Loucy (cell line): ENCODE measurements at regions not wholly inside any gene's neighbourhood (a gene's known extent, or its start where the extent isn't known, plus 50 kb on each side); places are given as distances from the start of the nearest gene placed in this dataset.
A peak's percentile ranks its signal among the peaks of the same experiment; 100 is the strongest.

Experiments
- H2AFZ ChIP-seq: fragments of 200-600 bp; sonication (generic); 2 replicates; pipeline ENCODE4 v1.6.0; 2016; ENCODE audit warnings: antibody characterized with exemption, mild to moderate bottlenecking, low read length, moderate library complexity
- H3F3A ChIP-seq: fragments of 200-600 bp; 2 replicates; pipeline ENCODE4 v1.6.0; 2016; ENCODE audit warnings: antibody characterized with exemption, low read depth, mild to moderate bottlenecking
- H3K27me3 ChIP-seq: fragments of 200-600 bp; sonication (generic); 2 replicates; pipeline ENCODE4 v1.6.1; 2014; ENCODE audit warnings: low read length, mild to moderate bottlenecking; ENCODE audit not compliant: insufficient read depth, poor library complexity, severe bottlenecking
- H3K36me3 ChIP-seq: fragments of 200-600 bp; sonication (generic); 2 replicates; pipeline ENCODE4 v1.6.1; 2016; ENCODE audit warnings: low read length; ENCODE audit not compliant: insufficient read depth
- H3K4me1 ChIP-seq: fragments of 200-600 bp; sonication (generic); 2 replicates; pipeline ENCODE4 v1.5.1; 2014; ENCODE audit warnings: low read length, mild to moderate bottlenecking; ENCODE audit not compliant: insufficient read depth, poor library complexity, severe bottlenecking
- H3K4me2 ChIP-seq: fragments of 200-600 bp; sonication (generic); 2 replicates; pipeline ENCODE4 v1.6.0; 2014; ENCODE audit warnings: antibody characterized with exemption, low read length, low read depth, mild to moderate bottlenecking; ENCODE audit not compliant: poor library complexity, severe bottlenecking
- H3K4me3 ChIP-seq: fragments of 200-600 bp; sonication (generic); 2 replicates; pipeline ENCODE4 v1.5.1; 2014; ENCODE audit warnings: low read length, mild to moderate bottlenecking, mixed read lengths; ENCODE audit not compliant: poor library complexity, severe bottlenecking
- H3K79me2 ChIP-seq: fragments of 200-600 bp; sonication (generic); 2 replicates; pipeline ENCODE4 v1.6.1; 2014; ENCODE audit warnings: low read length; ENCODE audit not compliant: insufficient read depth
- H3K9ac ChIP-seq: fragments of 200-600 bp; sonication (generic); 2 replicates; pipeline ENCODE4 v1.6.0; 2014; ENCODE audit warnings: mild to moderate bottlenecking, low read depth, low read length, moderate library complexity; ENCODE audit not compliant: poor library complexity, severe bottlenecking
- H3K9me2 ChIP-seq: fragments of 200-600 bp; sonication (generic); replicated peaks from 2 replicates; pipeline ENCODE4 v1.6.1; 2016; ENCODE audit warnings: low read depth, low read length, mixed read lengths
- H3K9me3 ChIP-seq: fragments of 200-600 bp; sonication (generic); 2 replicates; pipeline ENCODE4 v1.6.1; 2014; ENCODE audit warnings: mild to moderate bottlenecking, antibody characterized with exemption, low read length, low read depth; ENCODE audit not compliant: insufficient read depth
- H4K20me1 ChIP-seq: fragments of 200-600 bp; sonication (generic); 2 replicates; pipeline ENCODE4 v1.6.0; 2014; ENCODE audit warnings: antibody characterized with exemption, low read length, mild to moderate bottlenecking; ENCODE audit not compliant: insufficient read depth, poor library complexity, severe bottlenecking
- EZH2phosphoT487 ChIP-seq: fragments of 200-600 bp; IDR thresholded peaks from 2 replicates; pipeline ENCODE4 v1.6.1; 2018; ENCODE audit warnings: antibody characterized with exemption, mild to moderate bottlenecking, moderate library complexity, borderline replicate concordance
- TF ChIP-seq, protein P1 (sequence below): fragments of 200-600 bp; sonication (generic); conservative IDR thresholded peaks from 2 replicates; pipeline ENCODE4 v1.5.1; 2014; ENCODE audit warnings: mild to moderate bottlenecking, antibody characterized with exemption, low read length

DNA sequence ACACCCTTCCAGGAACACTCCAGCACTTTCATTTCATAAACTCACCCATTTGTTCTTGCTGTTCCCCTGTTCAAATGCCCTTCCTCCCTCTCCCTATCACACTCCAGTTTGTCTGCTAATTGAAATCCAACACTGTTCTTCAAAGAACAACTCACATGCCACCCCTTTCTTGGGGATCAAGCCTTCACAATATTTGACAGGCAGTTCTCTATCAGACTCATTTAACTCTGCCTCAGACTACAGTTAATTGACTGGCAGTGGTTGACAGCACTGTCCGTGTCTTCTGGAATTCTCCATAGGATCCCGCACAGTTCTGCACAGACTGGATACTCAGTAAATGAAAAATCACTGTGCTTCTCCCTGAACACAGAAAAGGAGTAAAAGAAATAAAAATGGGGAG, 87.8 kb downstream of the PMP22 start:
- Histone ChIP-seq H3K27me3 (no peaks in the 10 kb centered on the region), H3K79me2 (no peaks in the 10 kb centered on the region)

GRCh38 chr17:15175356-15175755, 89.8 kb downstream of the PMP22 start:
- H3K27me3 ChIP-seq, result no peaks in the 10 kb centered on the region
- H3K36me3 ChIP-seq, result no peaks in the 10 kb centered on the region
- no peaks in the 10 kb centered on the region for H3K9me2 ChIP-seq
- no peaks in the 10 kb centered on the region for H3K9me3 ChIP-seq
- H3K9ac ChIP-seq, result no peak overlapping the region
- TF ChIP-seq, protein P1, sequence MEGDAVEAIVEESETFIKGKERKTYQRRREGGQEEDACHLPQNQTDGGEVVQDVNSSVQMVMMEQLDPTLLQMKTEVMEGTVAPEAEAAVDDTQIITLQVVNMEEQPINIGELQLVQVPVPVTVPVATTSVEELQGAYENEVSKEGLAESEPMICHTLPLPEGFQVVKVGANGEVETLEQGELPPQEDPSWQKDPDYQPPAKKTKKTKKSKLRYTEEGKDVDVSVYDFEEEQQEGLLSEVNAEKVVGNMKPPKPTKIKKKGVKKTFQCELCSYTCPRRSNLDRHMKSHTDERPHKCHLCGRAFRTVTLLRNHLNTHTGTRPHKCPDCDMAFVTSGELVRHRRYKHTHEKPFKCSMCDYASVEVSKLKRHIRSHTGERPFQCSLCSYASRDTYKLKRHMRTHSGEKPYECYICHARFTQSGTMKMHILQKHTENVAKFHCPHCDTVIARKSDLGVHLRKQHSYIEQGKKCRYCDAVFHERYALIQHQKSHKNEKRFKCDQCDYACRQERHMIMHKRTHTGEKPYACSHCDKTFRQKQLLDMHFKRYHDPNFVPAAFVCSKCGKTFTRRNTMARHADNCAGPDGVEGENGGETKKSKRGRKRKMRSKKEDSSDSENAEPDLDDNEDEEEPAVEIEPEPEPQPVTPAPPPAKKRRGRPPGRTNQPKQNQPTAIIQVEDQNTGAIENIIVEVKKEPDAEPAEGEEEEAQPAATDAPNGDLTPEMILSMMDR, result no peak
- no peak for TF ChIP-seq EZH2phosphoT487
- no peaks in the 10 kb centered on the region for H3F3A ChIP-seq
- no peak overlapping the region for H2AFZ ChIP-seq
- H3K4me3 ChIP-seq, result no peak overlapping the region
- H4K20me1 ChIP-seq, result no peaks in the 10 kb centered on the region
- no peaks in the 10 kb centered on the region for H3K4me1 ChIP-seq
- H3K4me2 ChIP-seq, result no peak overlapping the region
- no peaks in the 10 kb centered on the region for H3K79me2 ChIP-seq

More for the DNA sequence above, 87.8 kb downstream of the PMP22 start:
- H3K9me3 ChIP-seq, result no peaks in the 10 kb centered on the region
- H3K4me3 ChIP-seq, result no peak overlapping the region
- no peak for TF ChIP-seq EZH2phosphoT487
- TF ChIP-seq, protein P1, result no peak
- no peaks in the 10 kb centered on the region for H3F3A ChIP-seq
- no peak overlapping the region for H2AFZ ChIP-seq
- no peak overlapping the region for H3K4me2 ChIP-seq
- H4K20me1 ChIP-seq, result no peaks in the 10 kb centered on the region
- no peaks in the 10 kb centered on the region for H3K4me1 ChIP-seq
- no peak overlapping the region for H3K9ac ChIP-seq
- no peaks in the 10 kb centered on the region for H3K36me3 ChIP-seq
- no peaks in the 10 kb centered on the region for H3K9me2 ChIP-seq

DNA sequence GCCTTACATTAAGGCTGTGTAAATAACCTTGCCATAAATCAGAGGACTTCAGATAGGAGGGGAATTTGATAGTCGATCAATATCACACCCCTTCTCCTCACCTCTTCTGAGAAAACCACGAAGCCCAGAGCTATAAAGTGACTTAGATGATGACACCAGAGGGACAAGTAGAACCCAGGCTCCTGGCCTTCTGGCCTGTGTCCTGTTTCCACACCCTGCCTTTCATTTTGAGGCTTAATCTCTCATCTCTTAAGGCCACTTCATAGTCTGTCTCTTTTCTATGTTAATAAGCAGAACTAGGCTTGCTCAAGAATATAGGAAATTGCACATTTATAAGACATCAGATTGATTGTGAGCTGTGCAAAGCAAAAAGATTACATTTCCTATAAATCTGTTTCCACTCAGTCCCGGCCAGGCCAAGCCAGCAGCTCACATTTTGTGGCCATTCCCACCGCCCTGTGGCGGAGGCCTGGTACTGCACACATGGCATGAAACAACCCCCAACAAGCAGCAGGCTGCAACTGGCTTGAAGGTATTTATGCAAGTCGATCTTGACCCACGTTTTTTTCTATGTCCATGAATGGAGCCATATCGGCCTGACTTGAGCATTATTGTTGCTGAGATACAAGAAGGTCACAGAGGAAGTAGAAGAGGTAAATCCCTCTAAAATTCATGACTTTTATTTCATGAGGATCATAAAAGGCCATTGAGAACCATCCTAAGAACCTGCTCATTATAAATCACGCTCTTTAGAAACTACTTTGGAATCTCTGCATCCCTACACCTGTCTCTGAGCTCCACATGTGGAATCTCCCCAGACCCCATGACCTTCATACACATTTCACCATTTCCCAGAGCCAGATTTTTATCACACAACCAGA, 93.7 kb downstream of the PMP22 start:
- Histone ChIP-seq H3K9me3 (no peaks in the 10 kb centered on the region), H3K36me3 (no peaks in the 10 kb centered on the region), H3F3A (no peaks in the 10 kb centered on the region), H4K20me1 (no peaks in the 10 kb centered on the region), H3K4me1 (no peaks in the 10 kb centered on the region), H3K4me3 (no peak overlapping the region), H3K79me2 (no peaks in the 10 kb centered on the region), H3K27me3 (no peaks in the 10 kb centered on the region), H3K4me2 (no peak overlapping the region), H3K9me2 (no peaks in the 10 kb centered on the region), H2AFZ (no peak overlapping the region), H3K9ac (no peak overlapping the region)
- TF ChIP-seq EZH2phosphoT487, result no peak
- TF ChIP-seq, protein P1, result peak; percentile 76
